T-helper 17 cell (primary cell): ENCODE measurements at regions not wholly inside any gene's neighbourhood (a gene's known extent, or its start where the extent isn't known, plus 50 kb on each side); places are given as distances from the start of the nearest gene placed in this dataset.
"Not testable (repeated sequence)": the region's sequence is repeated elsewhere in the genome, so short reads cannot be mapped to it uniquely, and the experiment has no call there.

Experiments used
- ATAC-seq: fragments of 150-1000 bp; cut with Tn5 transposase; 2 replicates; pipeline ENCODE4 v1.10.0; 2021; ENCODE audit warnings: mild to moderate bottlenecking, moderate library complexity
- DNase-seq, 3 donors: peaks; one replicate each; pipeline versions ENCODE4 v3.0.0 to v3.0.0-alpha.2; 2020 to 2021
- H3K9me3 ChIP-seq: one replicate; pipeline ENCODE4 v1.7.0; 2013; ENCODE audit warnings: low read length, mild to moderate bottlenecking; ENCODE audit not compliant: control insufficient read depth, poor library complexity, severe bottlenecking
- H3K27ac Mint-ChIP-seq: one replicate; pipeline ENCODE4 v1.8.0; 2022; ENCODE audit warnings: mild to moderate bottlenecking, moderate library complexity, mixed read lengths
- H3K27me3 Mint-ChIP-seq: one replicate; pipeline ENCODE4 v1.8.0; 2022; ENCODE audit warnings: mixed read lengths
- H3K36me3 Mint-ChIP-seq: one replicate; pipeline ENCODE4 v1.8.0; 2022; ENCODE audit warnings: low read depth, mixed read lengths
- H3K4me1 Mint-ChIP-seq: one replicate; pipeline ENCODE4 v1.8.0; 2022; ENCODE audit warnings: mild to moderate bottlenecking, mixed read lengths
- H3K4me3 Mint-ChIP-seq: one replicate; pipeline ENCODE4 v1.8.0; 2022; ENCODE audit warnings: mild to moderate bottlenecking, moderate library complexity, mixed read lengths

DNA sequence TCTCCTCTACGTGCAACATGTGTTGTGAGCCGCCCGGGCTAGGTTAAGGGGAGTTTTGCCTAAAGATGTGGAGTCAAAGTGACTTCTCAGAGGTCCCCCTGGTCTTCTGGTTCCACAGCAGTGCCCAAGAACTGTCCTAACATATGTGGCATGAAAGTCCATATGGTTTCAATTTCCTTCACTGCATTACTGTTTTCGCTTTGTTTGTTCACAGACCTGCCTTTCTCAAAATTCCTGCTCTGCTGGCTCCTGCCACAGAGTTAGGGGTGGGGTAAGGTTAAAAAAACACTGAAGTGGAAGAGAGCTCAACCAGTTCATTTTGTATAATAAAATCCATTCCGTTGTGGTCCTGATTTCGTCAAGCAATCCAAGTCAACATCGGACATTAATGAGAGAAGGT is 289.4 kb downstream of the DMAC1 start:
- Mint-ChIP-seq H3K36me3 (peaks cover 2% of the 10 kb centered on the region), H3K4me1 (no peaks in the 10 kb centered on the region), H3K4me3 (no peak overlapping the region), H3K27me3 (peaks cover 23% of the 10 kb centered on the region), H3K27ac (no peak overlapping the region)
- H3K9me3 ChIP-seq, result no peaks in the 10 kb centered on the region
- no peak for ATAC-seq
- no peak for DNase-seq

DNA sequence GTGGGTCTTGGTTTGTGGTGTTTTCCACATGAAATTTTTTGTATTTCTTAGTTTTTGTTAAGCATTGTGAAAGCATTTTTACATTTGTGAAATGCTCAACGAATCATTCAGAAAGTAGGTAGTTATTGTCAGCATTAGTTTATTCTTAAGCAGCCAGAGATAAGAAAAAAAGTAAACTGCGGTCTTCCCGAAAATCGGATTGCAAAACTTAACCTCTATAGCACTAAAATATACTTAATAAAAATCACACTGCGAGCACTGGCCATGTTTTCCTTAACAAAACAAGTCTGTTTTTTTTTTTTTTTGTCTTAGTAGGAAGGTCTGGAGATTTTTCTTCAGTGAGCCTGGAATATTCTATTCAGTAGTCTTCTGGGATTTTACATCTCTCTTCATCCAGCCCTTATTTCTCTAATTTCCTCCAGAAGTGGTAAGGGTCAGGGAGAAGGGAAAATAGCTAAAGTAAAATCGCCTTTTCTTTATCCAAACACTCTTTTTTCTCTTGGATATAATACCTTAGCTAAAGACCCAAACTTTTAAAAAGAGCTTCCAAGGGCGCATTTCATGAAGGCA is 289.9 kb downstream of the DMAC1 start:
- no peak overlapping the region for H3K27ac Mint-ChIP-seq
- no peaks in the 10 kb centered on the region for H3K9me3 ChIP-seq
- H3K4me3 Mint-ChIP-seq, result no peak overlapping the region
- ATAC-seq, result no peak
- H3K36me3 Mint-ChIP-seq, result peaks cover 2% of the 10 kb centered on the region
- no peaks in the 10 kb centered on the region for H3K4me1 Mint-ChIP-seq
- peaks cover 23% of the 10 kb centered on the region for H3K27me3 Mint-ChIP-seq
- no peak for DNase-seq

DNA sequence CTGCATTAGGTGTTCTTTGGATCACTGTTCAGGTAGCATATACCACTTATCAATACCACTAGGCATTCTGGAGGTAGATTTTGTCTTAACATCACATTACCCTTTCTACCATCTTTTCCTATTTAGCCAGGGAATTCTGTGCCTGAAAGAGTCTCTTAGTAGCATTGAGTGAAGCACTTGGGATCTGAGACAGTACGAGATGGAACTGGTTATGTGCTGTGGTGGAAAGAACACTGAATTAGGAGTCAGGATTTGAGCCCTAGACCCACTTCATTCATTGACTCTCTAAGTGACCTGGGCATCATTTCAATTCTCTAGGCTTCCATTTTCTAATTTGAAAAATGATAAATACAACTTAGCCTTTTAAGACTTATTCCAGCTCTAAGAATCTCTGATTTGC is 291.1 kb downstream of the DMAC1 start:
- no peaks in the 10 kb centered on the region for H3K9me3 ChIP-seq
- ATAC-seq (no peak), DNase-seq (no peak)
- H3K36me3 Mint-ChIP-seq, result peaks cover 2% of the 10 kb centered on the region
- no peaks in the 10 kb centered on the region for H3K4me1 Mint-ChIP-seq
- peaks cover 13% of the 10 kb centered on the region for H3K27me3 Mint-ChIP-seq
- H3K4me3 Mint-ChIP-seq, result no peak overlapping the region
- H3K27ac Mint-ChIP-seq, result no peak overlapping the region

DNA sequence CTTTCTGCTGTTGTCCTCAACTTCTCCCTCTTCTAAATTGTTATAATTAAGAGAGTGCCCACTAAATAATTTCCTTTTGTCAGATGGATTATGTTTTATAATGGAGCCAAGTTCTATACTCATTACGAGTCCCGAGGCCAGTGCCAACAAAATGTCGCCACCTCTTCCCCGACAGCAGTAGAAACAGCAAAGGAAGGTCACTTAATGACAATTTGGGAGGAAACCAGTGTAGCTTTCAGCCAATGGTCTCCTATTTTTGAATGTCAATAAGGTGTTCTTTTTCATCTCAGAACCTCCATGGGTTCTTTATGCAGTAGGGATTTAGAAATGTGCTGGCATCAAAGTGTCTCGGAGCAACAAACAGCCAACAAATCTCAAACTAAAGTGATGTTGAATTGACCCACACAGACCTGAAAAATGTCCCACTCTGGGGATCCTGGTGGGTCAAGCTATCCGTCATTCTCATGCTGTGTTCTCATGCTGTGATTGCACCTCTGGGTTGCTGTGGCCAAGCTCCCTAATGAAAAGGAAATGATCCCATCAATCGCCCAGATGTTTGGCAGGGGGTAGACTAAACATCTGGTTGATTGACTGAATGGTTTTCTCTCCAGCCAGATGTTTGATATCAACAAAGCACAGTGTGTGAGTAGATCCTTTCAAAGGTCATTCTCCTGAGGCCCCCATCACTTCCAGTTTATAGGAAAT is 291.9 kb downstream of the DMAC1 start:
- Mint-ChIP-seq H3K4me3 (no peak overlapping the region), H3K27me3 (peaks cover 11% of the 10 kb centered on the region)

DNA sequence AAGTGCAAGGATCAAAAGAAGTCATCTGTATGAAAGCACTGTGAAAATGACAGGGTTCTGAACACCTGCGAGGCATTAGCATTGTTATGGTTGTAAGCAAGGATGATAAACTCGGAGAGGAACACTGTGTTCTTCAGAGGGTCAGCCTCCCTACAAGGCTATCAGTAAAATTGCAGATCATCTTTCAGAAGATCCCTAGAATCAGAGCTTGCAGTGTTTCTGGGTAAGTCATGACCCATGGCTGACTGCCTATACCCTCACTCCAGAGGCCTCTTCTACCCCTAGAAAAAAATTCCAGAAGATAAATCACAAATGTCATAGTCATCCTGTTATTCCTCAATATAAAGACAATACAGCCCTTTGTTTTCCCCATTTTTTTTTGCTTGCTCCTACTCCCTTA is 292.6 kb downstream of the DMAC1 start:
- ATAC-seq (no peak), DNase-seq (no peak)
- peaks cover 2% of the 10 kb centered on the region for H3K36me3 Mint-ChIP-seq
- H3K27ac Mint-ChIP-seq, result no peak overlapping the region
- H3K9me3 ChIP-seq, result no peaks in the 10 kb centered on the region
- no peak overlapping the region for H3K4me3 Mint-ChIP-seq
- H3K4me1 Mint-ChIP-seq, result no peaks in the 10 kb centered on the region
- peaks cover 11% of the 10 kb centered on the region for H3K27me3 Mint-ChIP-seq

More for the DNA sequence above, 291.9 kb downstream of the DMAC1 start:
- H3K9me3 ChIP-seq, result no peaks in the 10 kb centered on the region
- Mint-ChIP-seq H3K27ac (no peak overlapping the region), H3K36me3 (peaks cover 2% of the 10 kb centered on the region), H3K4me1 (no peaks in the 10 kb centered on the region)
- ATAC-seq, result no peak
- DNase-seq, result no peak

DNA sequence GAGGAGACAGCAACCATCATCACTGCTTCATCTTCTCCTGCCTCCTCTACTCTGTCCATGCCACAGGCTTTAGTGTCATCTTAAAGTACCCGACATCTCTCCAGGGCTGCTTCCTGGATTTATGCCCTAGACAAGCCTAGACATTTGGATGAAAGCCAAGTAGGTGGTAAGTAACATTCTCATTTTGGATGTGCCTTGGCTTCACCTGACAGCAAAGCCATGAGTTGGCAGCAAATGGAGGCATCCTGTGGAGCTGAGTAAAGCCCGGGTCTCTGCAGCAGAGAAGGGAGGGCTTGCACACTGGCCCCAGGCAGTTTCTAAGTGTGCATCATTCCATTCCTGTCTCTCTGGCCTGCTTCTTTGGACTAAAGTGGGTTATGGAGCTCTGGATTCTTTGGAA is 299.1 kb downstream of the DMAC1 start:
- Mint-ChIP-seq H3K36me3 (peaks cover 2% of the 10 kb centered on the region), H3K27me3 (peaks cover 11% of the 10 kb centered on the region), H3K4me1 (no peaks in the 10 kb centered on the region), H3K27ac (no peak overlapping the region), H3K4me3 (no peak overlapping the region)
- DNase-seq (no peak), ATAC-seq (no peak)
- H3K9me3 ChIP-seq, result no peaks in the 10 kb centered on the region

DNA sequence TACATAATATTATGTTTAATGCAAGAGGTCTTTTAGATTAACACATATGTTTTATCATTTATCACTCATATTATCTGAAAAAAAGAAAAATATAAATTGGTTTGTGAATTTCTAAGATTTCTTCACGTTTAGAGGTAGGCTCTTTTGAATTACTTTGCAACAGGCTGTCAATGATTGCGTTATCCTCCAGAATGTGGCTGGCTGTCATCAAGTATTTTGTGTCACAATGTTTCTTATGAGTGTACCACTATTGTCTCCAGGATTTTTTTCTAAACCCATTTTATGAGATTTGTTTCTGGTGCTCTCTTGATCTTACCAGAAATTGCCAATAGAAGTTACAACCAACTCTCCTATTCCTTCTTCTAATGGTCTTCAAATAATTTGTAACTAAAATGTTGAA is 307.9 kb downstream of the DMAC1 start:
- H3K4me1 Mint-ChIP-seq, result no peaks in the 10 kb centered on the region
- DNase-seq, result no peak
- H3K36me3 Mint-ChIP-seq, result peaks cover 2% of the 10 kb centered on the region
- peaks cover 13% of the 10 kb centered on the region for H3K27me3 Mint-ChIP-seq
- no peaks in the 10 kb centered on the region for H3K9me3 ChIP-seq
- no peak for ATAC-seq
- no peak overlapping the region for H3K27ac Mint-ChIP-seq
- H3K4me3 Mint-ChIP-seq, result no peak overlapping the region

DNA sequence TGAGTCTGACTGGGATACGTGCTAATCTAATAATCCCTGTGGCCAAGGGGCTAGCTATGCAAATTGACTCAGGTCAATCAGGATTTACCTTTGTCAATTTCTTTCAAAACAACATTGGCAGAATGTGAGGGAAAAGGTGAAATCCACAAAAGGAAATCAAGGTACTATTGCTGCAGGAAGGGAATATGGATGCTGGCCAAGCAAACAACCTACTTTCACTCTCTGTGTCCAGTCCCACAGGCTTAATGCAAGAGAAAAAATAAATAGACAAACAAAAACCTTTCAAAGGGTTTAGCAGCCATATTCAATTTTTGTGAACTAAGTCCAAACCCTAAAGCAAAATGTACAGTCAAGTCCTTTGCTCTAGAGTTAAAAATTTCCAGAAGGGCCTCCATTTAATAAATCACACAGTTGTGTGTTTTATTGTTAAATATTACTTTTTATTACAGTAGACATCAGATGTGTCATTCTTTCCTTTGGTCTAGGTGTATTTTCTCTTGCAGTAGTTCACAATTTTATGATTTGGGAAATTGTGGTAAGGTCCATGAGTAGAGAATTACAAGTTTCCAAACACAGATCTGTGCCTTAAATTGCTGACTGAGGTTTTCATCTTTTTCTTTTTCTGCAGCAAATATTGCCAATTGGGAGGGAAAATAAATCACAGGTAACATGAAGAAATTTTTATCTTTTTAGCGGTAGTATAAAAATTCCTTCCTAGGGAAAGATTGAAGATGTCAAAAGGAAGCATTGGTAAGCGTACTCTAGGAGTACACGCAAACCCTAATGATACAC is 309.1 kb downstream of the DMAC1 start:
- no peak for DNase-seq
- no peak for ATAC-seq
- H3K27me3 Mint-ChIP-seq, result peaks cover 13% of the 10 kb centered on the region
- H3K9me3 ChIP-seq, result no peaks in the 10 kb centered on the region
- no peaks in the 10 kb centered on the region for H3K36me3 Mint-ChIP-seq
- no peak overlapping the region for H3K27ac Mint-ChIP-seq
- H3K4me3 Mint-ChIP-seq, result no peak overlapping the region
- H3K4me1 Mint-ChIP-seq, result no peaks in the 10 kb centered on the region

DNA sequence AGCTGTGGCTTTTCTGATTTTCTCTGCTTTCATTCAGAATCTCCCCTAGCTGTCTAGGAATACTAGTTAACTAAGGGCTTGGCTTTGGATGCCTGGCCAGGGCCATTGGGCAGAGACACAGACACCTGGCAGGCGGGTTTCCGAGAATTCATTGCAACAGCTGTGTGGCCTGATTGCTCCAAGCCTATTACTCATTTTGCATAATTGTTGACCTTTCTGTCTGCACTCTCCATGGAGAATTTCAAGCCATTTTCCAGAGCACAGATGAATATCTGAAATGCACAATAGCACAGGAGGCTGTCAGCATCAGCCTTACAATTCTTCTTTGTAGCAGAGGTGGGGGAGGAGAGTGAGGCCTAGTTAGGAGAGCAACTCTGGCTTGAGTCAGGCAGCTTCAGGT is 310.5 kb downstream of the DMAC1 start:
- H3K9me3 ChIP-seq, result no peaks in the 10 kb centered on the region
- Mint-ChIP-seq H3K4me3 (no peak overlapping the region), H3K36me3 (no peaks in the 10 kb centered on the region), H3K4me1 (no peaks in the 10 kb centered on the region), H3K27ac (no peak overlapping the region), H3K27me3 (peaks cover 13% of the 10 kb centered on the region)
- no peak for ATAC-seq
- DNase-seq, result no peak

DNA sequence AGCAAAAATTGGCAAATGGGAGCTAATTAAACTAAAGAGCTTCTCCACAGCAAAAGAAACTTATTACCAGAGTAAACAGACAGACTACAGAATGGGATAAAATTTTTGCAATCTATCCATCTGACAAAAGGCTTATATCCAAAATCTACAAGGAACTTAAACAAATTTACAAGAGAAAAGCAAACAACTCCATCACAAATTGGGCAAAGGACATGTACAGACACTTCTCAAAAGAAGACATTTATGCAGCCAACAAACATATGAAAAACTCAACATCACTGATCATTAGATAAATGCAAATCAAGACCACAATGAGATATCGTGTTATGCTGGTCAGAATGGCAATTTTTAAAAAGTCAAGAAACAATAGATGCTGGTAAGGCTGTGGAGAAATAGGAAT is 315.6 kb downstream of the DMAC1 start:
- not testable (repeated sequence) for H3K27ac Mint-ChIP-seq, H3K9me3 ChIP-seq, ATAC-seq, H3K4me1 Mint-ChIP-seq, H3K4me3 Mint-ChIP-seq, H3K36me3 Mint-ChIP-seq, DNase-seq
- peaks cover 14% of the 10 kb centered on the region for H3K27me3 Mint-ChIP-seq

DNA sequence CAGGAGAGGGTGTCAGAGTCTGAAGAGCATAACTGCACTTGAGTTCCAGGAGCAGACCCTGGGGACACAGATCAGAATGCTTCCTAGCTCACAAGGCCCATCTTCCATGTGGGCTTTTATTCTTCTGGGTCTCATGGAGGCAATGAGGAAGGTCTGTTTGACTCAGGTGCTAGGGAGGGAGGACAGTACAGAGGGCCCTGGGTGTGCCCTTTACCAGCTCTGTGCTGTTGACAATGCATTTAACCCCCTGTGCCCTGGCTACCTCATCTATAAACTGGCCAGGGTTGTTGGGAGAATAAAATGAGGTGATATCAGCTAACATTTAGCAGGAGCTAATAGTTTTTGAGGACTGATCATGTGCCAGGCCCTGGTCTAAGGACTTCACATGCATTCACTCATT is 318.0 kb downstream of the DMAC1 start:
- Mint-ChIP-seq H3K27ac (no peak overlapping the region), H3K4me3 (no peak overlapping the region), H3K27me3 (peaks cover 21% of the 10 kb centered on the region), H3K36me3 (no peaks in the 10 kb centered on the region), H3K4me1 (no peaks in the 10 kb centered on the region)
- no peaks in the 10 kb centered on the region for H3K9me3 ChIP-seq
- DNase-seq (no peak), ATAC-seq (no peak)

DNA sequence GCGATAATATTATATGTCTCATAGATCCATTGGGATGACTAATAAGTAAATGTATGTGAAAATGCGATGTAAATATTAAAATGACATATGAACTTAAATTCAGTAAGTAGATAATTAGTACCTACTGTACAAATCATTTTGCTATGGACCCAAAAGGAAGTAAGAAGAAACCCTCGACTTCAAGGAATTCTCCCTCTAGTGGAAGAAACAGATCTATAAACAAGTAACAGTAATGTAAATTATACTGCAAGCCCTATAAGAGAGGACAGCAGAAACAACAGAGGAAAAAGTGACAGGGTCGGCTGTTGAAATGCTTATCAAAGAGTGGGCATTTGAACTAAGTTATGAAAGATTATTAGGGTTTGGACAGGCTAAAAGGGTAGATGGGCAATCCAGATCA is 320.3 kb downstream of the DMAC1 start:
- no peak overlapping the region for H3K27ac Mint-ChIP-seq
- H3K36me3 Mint-ChIP-seq, result no peaks in the 10 kb centered on the region
- H3K27me3 Mint-ChIP-seq, result peaks cover 22% of the 10 kb centered on the region
- no peaks in the 10 kb centered on the region for H3K4me1 Mint-ChIP-seq
- DNase-seq (no peak), ATAC-seq (no peak)
- no peaks in the 10 kb centered on the region for H3K9me3 ChIP-seq
- no peak overlapping the region for H3K4me3 Mint-ChIP-seq

DNA sequence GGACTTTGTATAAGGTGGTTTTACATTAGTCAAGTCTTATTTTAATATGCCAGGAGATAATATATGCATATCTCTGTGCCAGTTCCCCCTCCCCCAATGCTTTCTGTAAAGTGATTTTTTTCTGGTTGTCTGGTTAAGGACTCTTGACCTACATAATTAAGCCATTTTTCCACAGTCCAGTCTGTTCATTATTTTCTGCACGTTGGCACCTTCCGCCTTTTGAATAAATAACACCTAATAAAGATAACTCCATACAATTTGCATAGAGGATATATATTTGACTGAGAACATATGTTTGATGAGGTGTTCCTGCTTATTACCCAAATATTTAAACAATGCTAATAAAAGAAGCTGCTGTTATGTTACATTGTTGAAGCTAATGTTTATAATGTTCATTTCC is 320.9 kb downstream of the DMAC1 start:
- no peaks in the 10 kb centered on the region for H3K36me3 Mint-ChIP-seq
- H3K9me3 ChIP-seq, result no peaks in the 10 kb centered on the region
- DNase-seq (no peak), ATAC-seq (no peak)
- H3K27me3 Mint-ChIP-seq, result peaks cover 22% of the 10 kb centered on the region
- H3K4me3 Mint-ChIP-seq, result no peak overlapping the region
- no peaks in the 10 kb centered on the region for H3K4me1 Mint-ChIP-seq
- no peak overlapping the region for H3K27ac Mint-ChIP-seq

DNA sequence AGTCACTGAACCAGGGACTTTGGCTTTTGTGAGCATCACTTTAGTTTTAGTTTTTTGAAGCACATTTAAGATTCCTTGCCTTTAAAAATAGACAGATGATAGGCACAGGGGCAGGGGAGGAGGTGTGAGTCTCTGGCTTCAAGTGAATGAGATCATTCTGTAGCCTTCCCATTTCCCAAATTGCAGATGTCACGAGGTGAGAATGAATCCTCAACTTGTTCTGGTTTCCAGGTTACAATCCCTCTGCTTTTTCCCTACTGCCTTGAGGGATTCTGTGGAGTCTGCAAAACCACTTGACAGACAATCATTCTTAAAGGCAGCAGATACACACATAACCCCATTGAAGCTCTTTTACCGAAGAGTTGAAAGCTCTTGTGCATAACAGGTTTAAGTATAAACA is 332.4 kb downstream of the DMAC1 start:
- H3K36me3 Mint-ChIP-seq, result no peaks in the 10 kb centered on the region
- no peak overlapping the region for H3K27ac Mint-ChIP-seq

More for the DNA sequence above, 332.4 kb downstream of the DMAC1 start:
- no peaks in the 10 kb centered on the region for H3K9me3 ChIP-seq
- no peak overlapping the region for H3K4me3 Mint-ChIP-seq
- DNase-seq, result no peak
- ATAC-seq, result no peak
- H3K4me1 Mint-ChIP-seq, result no peaks in the 10 kb centered on the region
- H3K27me3 Mint-ChIP-seq, result peaks cover 45% of the 10 kb centered on the region
